ENCODE measurements at regions not wholly inside any gene's neighbourhood (a gene's known extent, or its start where the extent isn't known, plus 50 kb on each side); places are given as distances from the start of the nearest gene placed in this dataset.
A peak's percentile ranks its signal among the peaks of the same experiment; 100 is the strongest.

DNA sequence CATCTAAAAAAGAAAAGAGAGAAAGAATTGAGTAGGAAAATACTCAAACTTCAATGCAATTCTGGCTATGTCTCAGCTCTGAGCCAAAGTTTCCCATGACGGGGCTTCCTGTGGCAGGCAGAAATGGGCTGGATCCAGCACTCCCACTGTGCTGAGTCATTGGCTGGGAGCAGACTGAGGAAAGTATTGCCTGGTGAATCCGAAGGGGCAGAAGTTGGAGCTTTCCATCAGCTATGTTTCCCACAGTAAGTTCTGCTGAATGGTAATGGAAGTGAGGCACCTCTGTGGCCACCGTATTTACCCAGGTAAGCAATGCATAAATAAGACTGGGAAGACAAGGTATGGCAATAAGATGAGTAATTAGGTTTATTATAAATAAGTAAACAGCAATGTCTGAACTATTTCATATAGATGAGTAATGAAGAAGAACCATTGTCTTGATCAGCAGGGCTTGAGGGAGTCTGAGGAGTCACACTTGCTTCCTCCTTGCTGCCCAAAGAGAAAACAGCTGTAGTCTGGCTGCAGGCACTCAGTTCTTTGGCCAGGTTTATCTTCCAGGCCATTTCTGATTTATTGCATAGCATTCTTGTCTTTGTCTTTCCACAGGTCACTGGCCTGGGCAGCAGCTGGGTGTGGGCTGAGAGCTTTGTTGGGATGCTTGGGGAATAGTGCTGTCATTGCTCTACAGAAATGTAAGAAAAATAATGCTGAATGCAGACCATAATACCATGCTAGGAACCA, 255.3 kb downstream of the DNAJB9 start:
- peak; percentile 33 for DNase-seq (ENCODE audit: low read depth)
- TF ChIP-seq, protein P1, sequence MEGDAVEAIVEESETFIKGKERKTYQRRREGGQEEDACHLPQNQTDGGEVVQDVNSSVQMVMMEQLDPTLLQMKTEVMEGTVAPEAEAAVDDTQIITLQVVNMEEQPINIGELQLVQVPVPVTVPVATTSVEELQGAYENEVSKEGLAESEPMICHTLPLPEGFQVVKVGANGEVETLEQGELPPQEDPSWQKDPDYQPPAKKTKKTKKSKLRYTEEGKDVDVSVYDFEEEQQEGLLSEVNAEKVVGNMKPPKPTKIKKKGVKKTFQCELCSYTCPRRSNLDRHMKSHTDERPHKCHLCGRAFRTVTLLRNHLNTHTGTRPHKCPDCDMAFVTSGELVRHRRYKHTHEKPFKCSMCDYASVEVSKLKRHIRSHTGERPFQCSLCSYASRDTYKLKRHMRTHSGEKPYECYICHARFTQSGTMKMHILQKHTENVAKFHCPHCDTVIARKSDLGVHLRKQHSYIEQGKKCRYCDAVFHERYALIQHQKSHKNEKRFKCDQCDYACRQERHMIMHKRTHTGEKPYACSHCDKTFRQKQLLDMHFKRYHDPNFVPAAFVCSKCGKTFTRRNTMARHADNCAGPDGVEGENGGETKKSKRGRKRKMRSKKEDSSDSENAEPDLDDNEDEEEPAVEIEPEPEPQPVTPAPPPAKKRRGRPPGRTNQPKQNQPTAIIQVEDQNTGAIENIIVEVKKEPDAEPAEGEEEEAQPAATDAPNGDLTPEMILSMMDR (IDR thresholded peaks at IDR 0.05; ENCODE audit: insufficient read depth, low read depth, low read length): no peak
- H3K4me3 ChIP-seq (ENCODE audit: low read depth, low read length): no peak overlapping the region

DNA sequence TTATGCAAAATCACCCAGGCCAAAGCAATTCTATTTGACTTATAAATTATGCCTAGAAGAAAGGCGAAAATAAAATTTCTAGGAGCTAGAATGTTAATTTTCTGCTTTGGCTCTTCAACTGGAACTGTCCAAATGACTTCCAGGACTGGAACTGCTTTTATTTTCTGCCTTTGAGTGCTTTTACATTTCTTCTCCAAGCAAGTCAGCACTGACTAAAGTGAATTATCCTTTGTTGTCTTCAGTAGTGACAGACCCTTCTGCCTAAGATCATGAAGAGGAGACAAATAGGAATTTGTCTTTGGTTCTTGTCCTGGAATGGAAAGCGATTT, 255.9 kb downstream of the DNAJB9 start:
- no peak overlapping the region for H3K4me3 ChIP-seq (ENCODE audit: low read depth, low read length)
- DNase-seq (ENCODE audit: low read depth): no peak
- TF ChIP-seq, protein P1 (IDR thresholded peaks at IDR 0.05; ENCODE audit: insufficient read depth, low read depth, low read length): no peak

DNA sequence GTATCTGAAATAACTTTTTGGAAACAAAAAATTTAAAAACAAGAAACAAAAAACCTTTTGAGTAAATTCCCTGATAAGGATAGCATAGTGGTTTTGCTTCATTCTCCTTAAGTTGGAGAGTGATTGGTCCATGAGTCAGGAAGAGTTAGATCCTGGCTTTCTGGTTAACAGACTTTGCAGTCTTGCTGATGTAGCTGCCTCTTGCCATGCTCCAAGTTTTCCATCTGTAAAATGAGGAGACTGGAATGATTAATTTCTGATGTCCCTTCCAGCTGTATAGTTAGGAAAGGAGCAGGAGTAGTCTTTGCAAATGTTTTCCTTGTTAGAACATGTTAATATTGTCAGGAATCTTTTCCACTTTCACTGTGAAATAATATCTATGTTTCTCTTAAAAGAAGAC, 266.6 kb downstream of the DNAJB9 start:
- TF ChIP-seq, protein P1 (IDR thresholded peaks at IDR 0.05; ENCODE audit: insufficient read depth, low read depth, low read length): no peak
- no peak for DNase-seq (ENCODE audit: low read depth)
- no peak overlapping the region for H3K4me3 ChIP-seq (ENCODE audit: low read depth, low read length)

DNA sequence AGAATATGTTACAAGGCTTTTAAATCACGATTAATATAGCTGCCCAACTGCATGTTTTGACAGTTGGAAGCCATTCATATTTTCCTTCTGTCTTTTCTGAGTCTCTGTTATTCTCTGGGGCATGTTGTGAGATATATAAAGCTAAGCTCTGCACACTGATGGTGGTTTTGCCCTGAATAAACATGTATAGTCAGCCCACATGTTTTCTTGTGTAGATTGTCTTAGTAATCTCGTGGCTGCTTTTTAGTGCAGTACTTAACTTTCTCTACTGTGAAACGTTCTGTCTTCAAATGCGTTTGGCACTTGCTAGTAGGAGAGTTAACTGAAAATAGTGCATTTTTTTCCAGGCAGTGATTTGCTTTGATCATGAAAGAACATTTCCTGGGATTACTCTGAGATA, 268.5 kb downstream of the DNAJB9 start:
- no peak overlapping the region for H3K4me3 ChIP-seq (ENCODE audit: low read depth, low read length)
- TF ChIP-seq, protein P1 (IDR thresholded peaks at IDR 0.05; ENCODE audit: insufficient read depth, low read depth, low read length): no peak
- peak; percentile 28 for DNase-seq (ENCODE audit: low read depth)

DNA sequence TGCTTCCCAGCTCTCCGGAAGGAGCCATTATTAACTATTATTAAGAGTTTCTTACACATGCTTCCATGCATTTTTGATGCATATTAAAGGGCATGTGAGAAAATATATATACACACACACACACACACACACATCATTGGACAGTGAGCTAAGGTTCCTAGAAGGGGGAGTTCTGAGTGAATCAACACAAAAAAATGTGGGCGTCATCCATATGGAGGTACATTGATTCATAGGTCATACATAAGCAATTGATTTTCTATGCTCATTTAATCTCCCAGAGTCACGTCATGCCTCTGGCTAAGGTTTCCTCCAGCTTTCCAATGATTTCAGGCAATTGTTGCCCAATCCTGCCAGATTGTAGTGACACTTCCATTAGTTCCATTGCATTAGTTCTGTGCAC, 269.4 kb downstream of the DNAJB9 start:
- TF ChIP-seq, protein P1 (IDR thresholded peaks at IDR 0.05; ENCODE audit: insufficient read depth, low read depth, low read length): no peak
- DNase-seq (ENCODE audit: low read depth): no peak

DNA sequence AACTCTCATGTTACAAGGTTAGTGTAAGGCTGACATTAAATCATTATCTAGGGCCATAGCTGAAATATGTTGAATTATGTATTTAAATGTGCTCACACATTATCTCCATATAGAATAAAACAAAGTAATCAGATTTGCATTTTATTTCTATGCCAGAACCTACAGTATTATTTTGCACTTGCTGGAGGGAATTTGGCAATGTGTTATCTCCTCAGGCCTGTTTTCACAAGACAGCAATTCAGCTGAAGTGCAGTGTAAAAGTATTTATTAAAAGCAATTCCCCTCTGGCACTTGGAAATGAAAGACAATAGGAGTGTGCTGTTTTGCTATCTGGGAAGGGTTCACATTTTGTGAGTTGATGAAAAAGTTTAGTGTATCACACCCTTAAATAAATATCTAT, 276.3 kb downstream of the DNAJB9 start:
- no peak overlapping the region for H3K4me3 ChIP-seq (ENCODE audit: low read depth, low read length)
- TF ChIP-seq, protein P1 (IDR thresholded peaks at IDR 0.05; ENCODE audit: insufficient read depth, low read depth, low read length): no peak
- no peak for DNase-seq (ENCODE audit: low read depth)

More for the DNA sequence above, 269.4 kb downstream of the DNAJB9 start:
- H3K4me3 ChIP-seq (ENCODE audit: low read depth, low read length): no peak overlapping the region

DNA sequence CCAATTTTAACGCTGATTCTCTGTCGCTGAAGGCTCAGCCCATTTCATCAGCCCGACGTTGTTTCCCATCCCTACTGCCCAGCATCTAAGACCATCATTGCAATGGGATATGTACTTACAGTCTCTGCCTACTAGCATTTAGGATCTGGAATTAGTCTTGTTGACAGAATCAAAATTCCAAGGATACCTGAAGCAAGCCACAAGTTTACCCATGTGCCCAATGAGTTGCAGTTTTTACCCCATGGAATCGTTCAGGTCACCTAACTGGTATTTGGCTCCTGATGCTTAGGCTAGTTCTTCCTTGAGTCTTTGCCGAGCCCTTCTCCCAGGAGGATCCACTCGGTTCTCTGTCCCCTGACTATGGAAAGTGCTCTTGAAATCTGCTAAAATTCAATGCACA, 276.8 kb downstream of the DNAJB9 start:
- no peak overlapping the region for H3K4me3 ChIP-seq (ENCODE audit: low read depth, low read length)
- TF ChIP-seq, protein P1 (IDR thresholded peaks at IDR 0.05; ENCODE audit: insufficient read depth, low read depth, low read length): no peak
- DNase-seq (ENCODE audit: low read depth): no peak
